Nephron (organoid): ENCODE measurements at regions not wholly inside any gene's neighbourhood (a gene's known extent, or its start where the extent isn't known, plus 50 kb on each side); places are given as distances from the start of the nearest gene placed in this dataset.

Source experiments
- H3K27ac Mint-ChIP-seq, 3 experiments: 2 replicates each; pipeline ENCODE4 v1.8.0; 2020; ENCODE audit warnings: mixed read lengths in 3 of 3, mild to moderate bottlenecking in 2 of 3, moderate library complexity in 1 of 3
- H3K27me3 Mint-ChIP-seq: 2 replicates; pipeline ENCODE4 v1.8.0; 2021; ENCODE audit warnings: low read depth, mild to moderate bottlenecking, moderate library complexity, mixed read lengths
- H3K36me3 Mint-ChIP-seq: 2 replicates; pipeline ENCODE4 v1.8.0; 2020; ENCODE audit warnings: low read depth, mixed read lengths
- H3K4me1 Mint-ChIP-seq: 2 replicates; pipeline ENCODE4 v1.8.0; 2020; ENCODE audit warnings: mixed read lengths
- H3K4me3 Mint-ChIP-seq, 3 experiments: 2 replicates each; pipeline ENCODE4 v1.8.0; 2020; ENCODE audit warnings: mild to moderate bottlenecking in 3 of 3, mixed read lengths in 3 of 3, moderate library complexity in 2 of 3
- H3K9me3 Mint-ChIP-seq: 2 replicates; pipeline ENCODE4 v1.8.0; 2020; ENCODE audit warnings: mixed read lengths
- TF ChIP-seq, protein P1 (sequence below), 3 experiments: fragments of 200-600 bp; sonication (generic); IDR thresholded peaks; one replicate each; pipeline ENCODE4 v1.5.0; 2021; ENCODE audit warnings: antibody characterized with exemption in 3 of 3; ENCODE audit not compliant: unreplicated experiment in 3 of 3

DNA sequence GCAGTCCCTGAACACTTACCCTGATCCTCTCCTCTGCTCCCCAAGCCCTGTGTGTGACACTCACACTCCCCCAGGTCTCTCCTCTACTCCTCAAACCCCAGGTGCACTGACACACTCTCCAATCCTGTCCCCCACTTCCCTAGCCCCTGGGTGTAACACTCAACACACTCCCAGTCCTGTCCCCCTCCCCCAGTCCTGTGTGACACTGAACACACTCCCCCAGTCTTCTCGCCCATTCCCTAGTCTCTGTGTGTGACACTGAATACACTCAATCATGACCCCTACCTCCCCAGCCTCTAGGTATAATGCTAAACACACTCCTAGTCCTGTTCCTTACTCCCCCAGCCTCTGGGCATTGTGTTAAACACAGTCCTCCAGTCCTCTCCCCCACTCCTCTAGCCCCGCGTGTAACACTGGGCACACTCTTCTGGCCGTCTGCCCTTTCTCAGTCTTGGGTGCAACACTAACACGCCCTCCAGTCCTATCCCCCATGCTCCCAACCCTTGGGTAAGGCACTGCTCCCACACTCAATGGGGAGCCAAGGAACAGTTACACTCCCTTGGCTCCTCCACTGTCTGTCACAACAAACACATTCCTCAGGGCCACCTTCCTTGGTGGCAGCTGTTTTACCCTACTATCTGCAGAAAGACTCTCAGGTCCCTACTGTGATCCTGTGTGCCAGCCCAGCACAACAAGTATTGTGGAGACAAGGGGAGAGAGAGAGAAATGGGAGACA is 82.5 kb upstream of the PKDCC start:
- Mint-ChIP-seq H3K9me3 (no peaks in the 10 kb centered on the region), H3K36me3 (no peaks in the 10 kb centered on the region), H3K4me3 (peak overlapping the region in 2 of 3 experiments; percentile 15 to 37), H3K27me3 (no peaks in the 10 kb centered on the region), H3K27ac (peak overlapping the region; percentile 95 to 98 (median 97)), H3K4me1 (peaks cover 86% of the 10 kb centered on the region)
- TF ChIP-seq, protein P1, sequence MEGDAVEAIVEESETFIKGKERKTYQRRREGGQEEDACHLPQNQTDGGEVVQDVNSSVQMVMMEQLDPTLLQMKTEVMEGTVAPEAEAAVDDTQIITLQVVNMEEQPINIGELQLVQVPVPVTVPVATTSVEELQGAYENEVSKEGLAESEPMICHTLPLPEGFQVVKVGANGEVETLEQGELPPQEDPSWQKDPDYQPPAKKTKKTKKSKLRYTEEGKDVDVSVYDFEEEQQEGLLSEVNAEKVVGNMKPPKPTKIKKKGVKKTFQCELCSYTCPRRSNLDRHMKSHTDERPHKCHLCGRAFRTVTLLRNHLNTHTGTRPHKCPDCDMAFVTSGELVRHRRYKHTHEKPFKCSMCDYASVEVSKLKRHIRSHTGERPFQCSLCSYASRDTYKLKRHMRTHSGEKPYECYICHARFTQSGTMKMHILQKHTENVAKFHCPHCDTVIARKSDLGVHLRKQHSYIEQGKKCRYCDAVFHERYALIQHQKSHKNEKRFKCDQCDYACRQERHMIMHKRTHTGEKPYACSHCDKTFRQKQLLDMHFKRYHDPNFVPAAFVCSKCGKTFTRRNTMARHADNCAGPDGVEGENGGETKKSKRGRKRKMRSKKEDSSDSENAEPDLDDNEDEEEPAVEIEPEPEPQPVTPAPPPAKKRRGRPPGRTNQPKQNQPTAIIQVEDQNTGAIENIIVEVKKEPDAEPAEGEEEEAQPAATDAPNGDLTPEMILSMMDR (IDR thresholded peaks at IDR 0.05; ENCODE audit: unreplicated experiment in 3 of 3): no peak

DNA sequence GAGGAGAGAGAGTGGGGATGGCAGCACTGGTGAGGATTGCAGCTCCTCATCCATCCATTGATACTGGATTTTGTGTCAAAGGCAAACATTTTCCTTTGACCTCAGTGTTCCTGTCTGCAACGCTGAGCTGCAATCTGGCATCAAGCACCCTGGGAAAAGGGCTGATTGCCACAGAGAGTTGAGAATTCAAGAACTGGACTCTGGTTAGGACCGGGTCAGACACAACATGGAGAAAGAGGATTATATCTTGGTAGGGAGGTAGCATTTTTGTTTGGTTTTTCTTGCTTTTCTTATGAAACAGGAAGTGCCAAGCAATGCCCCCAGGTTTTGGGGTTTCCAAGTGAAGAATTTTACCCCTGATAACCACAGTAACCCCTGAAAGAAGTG is 81.9 kb upstream of the PKDCC start:
- Mint-ChIP-seq H3K27ac (peak overlapping the region; percentile 95 to 98 (median 97)), H3K4me3 (no peak overlapping the region), H3K4me1 (peaks cover 86% of the 10 kb centered on the region), H3K36me3 (no peaks in the 10 kb centered on the region), H3K9me3 (no peaks in the 10 kb centered on the region), H3K27me3 (no peaks in the 10 kb centered on the region)
- TF ChIP-seq, protein P1 (IDR thresholded peaks at IDR 0.05; ENCODE audit: unreplicated experiment in 3 of 3): no peak

DNA sequence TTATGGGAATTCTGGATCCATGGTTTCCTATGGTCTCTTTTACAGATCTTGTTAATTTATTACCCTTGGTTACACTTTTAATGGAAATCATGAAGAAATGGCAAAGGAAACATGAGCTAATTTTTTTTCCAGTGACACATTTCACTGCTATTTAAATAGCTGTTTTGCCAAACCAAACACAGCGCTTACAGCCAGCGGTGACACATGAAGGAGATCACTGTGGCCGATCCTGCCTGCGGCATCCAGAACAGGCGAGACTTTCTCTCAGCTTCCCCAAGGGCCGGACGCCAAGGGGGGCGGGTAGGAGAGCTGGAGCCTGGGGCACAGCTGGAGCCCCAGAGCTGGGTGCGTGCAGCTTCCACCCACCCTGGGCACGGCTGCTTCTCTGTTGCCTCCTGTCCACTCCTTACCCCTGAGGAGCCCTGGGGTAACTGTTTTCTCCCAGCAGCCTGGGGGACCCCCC is 81.4 kb upstream of the PKDCC start:
- Mint-ChIP-seq H3K27ac (peak overlapping the region; percentile 95 to 98 (median 97)), H3K4me3 (peak overlapping the region in 2 of 3 experiments; percentile 30 to 52)

DNA sequence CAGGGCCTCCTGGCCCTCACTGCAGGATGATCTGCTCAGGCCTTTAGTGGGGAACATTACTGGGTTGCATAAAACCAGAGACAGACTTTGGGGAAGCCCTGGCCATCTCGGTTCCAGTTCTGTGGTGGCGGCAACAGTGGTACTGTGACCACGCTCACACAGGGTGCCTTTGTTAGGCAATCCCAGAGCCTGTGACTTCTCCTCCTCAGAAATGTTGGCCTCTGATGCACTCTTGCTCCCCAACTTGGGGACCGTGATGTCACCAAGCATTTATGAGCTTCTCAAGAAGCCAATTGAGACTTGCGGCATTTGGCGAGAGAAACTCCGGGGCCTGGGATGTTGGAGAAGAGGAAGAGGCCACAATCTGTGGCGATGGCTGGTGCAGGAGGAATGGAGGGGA is 80.9 kb upstream of the PKDCC start:
- H3K4me1 Mint-ChIP-seq: peaks cover 83% of the 10 kb centered on the region
- H3K9me3 Mint-ChIP-seq: no peaks in the 10 kb centered on the region
- H3K36me3 Mint-ChIP-seq: no peaks in the 10 kb centered on the region
- H3K4me3 Mint-ChIP-seq: no peak overlapping the region
- peak overlapping the region; percentile 80 to 98 (median 97) for H3K27ac Mint-ChIP-seq
- TF ChIP-seq, protein P1 (IDR thresholded peaks at IDR 0.05; ENCODE audit: unreplicated experiment in 3 of 3): no peak
- H3K27me3 Mint-ChIP-seq: no peaks in the 10 kb centered on the region

More for the DNA sequence above, 81.4 kb upstream of the PKDCC start:
- Mint-ChIP-seq H3K9me3 (no peaks in the 10 kb centered on the region), H3K4me1 (peaks cover 86% of the 10 kb centered on the region), H3K36me3 (no peaks in the 10 kb centered on the region), H3K27me3 (no peaks in the 10 kb centered on the region)
- TF ChIP-seq, protein P1 (IDR thresholded peaks at IDR 0.05; ENCODE audit: unreplicated experiment in 3 of 3): no peak

DNA sequence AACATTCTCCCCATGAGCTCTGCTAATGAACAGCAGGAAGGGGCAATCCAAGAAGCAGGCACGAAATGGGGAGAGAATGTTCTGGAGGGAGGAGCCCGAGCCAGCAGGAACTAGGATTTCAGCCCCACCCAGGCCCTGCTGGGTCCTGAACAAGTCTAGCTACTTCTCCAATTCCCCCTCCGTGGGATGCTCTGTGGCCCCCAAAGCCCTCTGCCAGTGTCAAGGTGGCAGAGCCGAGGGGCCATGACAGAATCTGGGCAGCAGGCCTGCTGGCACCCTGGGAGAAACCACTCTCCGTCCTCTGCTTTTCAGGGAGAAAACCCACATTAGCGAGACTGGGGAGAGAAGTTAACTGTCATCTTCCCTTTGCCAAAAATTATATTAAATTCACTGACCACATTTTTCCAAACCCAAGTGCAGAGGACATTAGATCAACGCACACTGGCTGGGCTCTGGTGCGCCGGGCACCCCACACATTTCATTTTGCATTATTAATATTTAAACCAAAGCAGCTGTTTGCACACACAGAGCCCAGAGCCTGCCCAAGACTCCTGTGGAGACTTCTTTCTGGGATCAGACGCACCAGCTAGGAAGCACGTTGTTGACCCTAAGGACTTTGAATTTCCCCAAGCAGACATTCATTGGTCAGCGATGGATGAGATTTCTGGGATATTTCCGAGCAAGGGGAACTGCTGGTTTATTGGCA is 80.2 kb upstream of the PKDCC start:
- Mint-ChIP-seq H3K4me1 (peaks cover 81% of the 10 kb centered on the region), H3K9me3 (no peaks in the 10 kb centered on the region), H3K27ac (peak overlapping the region; percentile 69 to 98 (median 80)), H3K36me3 (no peaks in the 10 kb centered on the region), H3K27me3 (no peaks in the 10 kb centered on the region), H3K4me3 (no peak overlapping the region)
- TF ChIP-seq, protein P1 (IDR thresholded peaks at IDR 0.05; ENCODE audit: unreplicated experiment in 3 of 3): no peak
